Suprapubic skin (tissue), 4 donors: ENCODE measurements at regions not wholly inside any gene's neighbourhood (a gene's known extent, or its start where the extent isn't known, plus 50 kb on each side); places are given as distances from the start of the nearest gene placed in this dataset.

Experiments used
- EP300 ChIP-seq: sonication (generic); formaldehyde crosslinking; IDR thresholded peaks from one replicate; pipeline ENCODE4 v1.6.1; 2017; ENCODE audit warnings: antibody characterized with exemption
- POLR2A ChIP-seq, 2 donors: fragments of 450-650 bp; IDR thresholded peaks; one replicate each; pipeline ENCODE4 v1.6.1; 2017; ENCODE audit warnings: antibody characterized with exemption in 2 of 2, mild to moderate bottlenecking in 2 of 2, moderate library complexity in 2 of 2
- POLR2AphosphoS5 ChIP-seq, 3 donors: sonication (generic); formaldehyde crosslinking; IDR thresholded peaks; one replicate each; pipeline ENCODE4 v1.6.1; 2017; ENCODE audit warnings: antibody characterized with exemption in 3 of 3
- TF ChIP-seq, protein P1 (sequence below), 2 donors: fragments of 200-600 bp in 1 of 2; fragments of 450-650 bp in 1 of 2; sonication (generic) in 1 of 2; IDR thresholded peaks; one replicate each; pipeline ENCODE4 v1.5.1; 2016 to 2019; ENCODE audit warnings: antibody characterized with exemption in 2 of 2, mild to moderate bottlenecking in 1 of 2, moderate library complexity in 1 of 2

DNA sequence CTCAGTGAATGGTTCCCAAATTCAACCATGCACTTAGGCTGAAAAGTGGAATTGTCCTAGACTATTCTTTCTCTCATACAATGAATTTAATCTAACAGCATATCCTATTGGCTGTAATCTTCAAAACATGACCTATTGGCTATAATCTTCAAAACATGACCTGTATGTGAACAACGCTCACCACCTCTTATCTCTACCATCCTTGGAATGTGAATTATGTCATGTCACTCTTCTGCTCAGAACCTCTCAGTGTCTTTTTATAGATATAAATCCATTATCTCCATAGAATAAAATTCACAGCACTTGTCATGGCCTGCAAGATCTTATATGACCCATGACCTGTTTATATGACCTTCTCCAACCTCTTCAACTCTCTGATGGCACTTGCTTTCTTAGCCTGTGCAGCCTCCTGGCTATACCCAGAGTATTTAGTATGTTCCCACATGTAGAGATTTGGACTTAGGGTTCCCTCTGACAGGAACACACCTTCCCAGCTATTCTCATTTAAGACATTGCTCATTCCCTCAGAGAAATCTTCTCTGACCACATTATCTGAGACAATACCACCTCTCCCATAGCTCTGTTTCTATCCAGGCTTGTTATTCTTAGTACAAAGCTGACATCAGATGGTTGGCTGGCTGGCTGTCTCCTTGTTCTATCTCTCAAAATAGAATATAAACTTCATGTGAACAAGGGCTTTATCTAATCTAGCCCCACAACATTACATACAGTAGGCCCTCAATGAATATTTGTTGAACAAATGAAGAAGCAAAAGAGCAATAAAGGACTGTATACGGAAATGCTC, 275.0 kb upstream of the PREP start:
- TF ChIP-seq, protein P1, sequence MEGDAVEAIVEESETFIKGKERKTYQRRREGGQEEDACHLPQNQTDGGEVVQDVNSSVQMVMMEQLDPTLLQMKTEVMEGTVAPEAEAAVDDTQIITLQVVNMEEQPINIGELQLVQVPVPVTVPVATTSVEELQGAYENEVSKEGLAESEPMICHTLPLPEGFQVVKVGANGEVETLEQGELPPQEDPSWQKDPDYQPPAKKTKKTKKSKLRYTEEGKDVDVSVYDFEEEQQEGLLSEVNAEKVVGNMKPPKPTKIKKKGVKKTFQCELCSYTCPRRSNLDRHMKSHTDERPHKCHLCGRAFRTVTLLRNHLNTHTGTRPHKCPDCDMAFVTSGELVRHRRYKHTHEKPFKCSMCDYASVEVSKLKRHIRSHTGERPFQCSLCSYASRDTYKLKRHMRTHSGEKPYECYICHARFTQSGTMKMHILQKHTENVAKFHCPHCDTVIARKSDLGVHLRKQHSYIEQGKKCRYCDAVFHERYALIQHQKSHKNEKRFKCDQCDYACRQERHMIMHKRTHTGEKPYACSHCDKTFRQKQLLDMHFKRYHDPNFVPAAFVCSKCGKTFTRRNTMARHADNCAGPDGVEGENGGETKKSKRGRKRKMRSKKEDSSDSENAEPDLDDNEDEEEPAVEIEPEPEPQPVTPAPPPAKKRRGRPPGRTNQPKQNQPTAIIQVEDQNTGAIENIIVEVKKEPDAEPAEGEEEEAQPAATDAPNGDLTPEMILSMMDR (IDR thresholded peaks at IDR 0.05) = no peak
- TF ChIP-seq POLR2A (IDR thresholded peaks at IDR 0.05) (no peak), POLR2AphosphoS5 (IDR thresholded peaks at IDR 0.05) (no peak), EP300 (no peak)
